SU-DHL-6 (cell line): ENCODE measurements at regions not wholly inside any gene's neighbourhood (a gene's known extent, or its start where the extent isn't known, plus 50 kb on each side); places are given as distances from the start of the nearest gene placed in this dataset.

Source experiments
- H2AFZ ChIP-seq: fragments of 200-600 bp; sonication (generic); 2 replicates; pipeline ENCODE4 v1.6.1; 2014; ENCODE audit warnings: low read depth, mild to moderate bottlenecking, moderate library complexity, mixed read lengths, antibody characterized with exemption, low read length; ENCODE audit not compliant: severe bottlenecking
- H3F3A ChIP-seq: fragments of 200-600 bp; shearing (Covaris generic); 2 replicates; pipeline ENCODE4 v1.6.0; 2016; ENCODE audit warnings: antibody characterized with exemption, mild to moderate bottlenecking; ENCODE audit not compliant: insufficient read depth
- H3K27ac ChIP-seq: fragments of 200-600 bp; sonication (generic); 2 replicates; pipeline ENCODE4 v1.5.1; 2016; ENCODE audit warnings: low read depth, mild to moderate bottlenecking, low read length, moderate library complexity, mixed read lengths
- H3K27me3 ChIP-seq: fragments of 200-600 bp; sonication (generic), shearing (Covaris generic); 2 replicates; pipeline ENCODE4 v1.6.0; 2014; ENCODE audit warnings: mild to moderate bottlenecking, low read length
- H3K36me3 ChIP-seq: fragments of 200-600 bp; sonication (generic); 2 replicates; pipeline ENCODE4 v1.6.1; 2014; ENCODE audit warnings: mild to moderate bottlenecking, low read length, mixed read lengths
- H3K4me2 ChIP-seq: fragments of 300-600, 200-600 bp; shearing (Covaris generic), sonication (generic); 2 replicates; pipeline ENCODE4 v1.6.0; 2014; ENCODE audit warnings: low read length, low read depth, mild to moderate bottlenecking; ENCODE audit not compliant: poor library complexity, severe bottlenecking
- H3K4me3 ChIP-seq: fragments of 200-600 bp; sonication (generic); 2 replicates; pipeline ENCODE4 v1.5.1; 2014; ENCODE audit warnings: antibody characterized with exemption, low read length, mild to moderate bottlenecking, mixed read lengths; ENCODE audit not compliant: insufficient read depth, poor library complexity, severe bottlenecking
- H3K79me2 ChIP-seq: fragments of 200-600 bp; sonication (generic); 2 replicates; pipeline ENCODE4 v1.6.1; 2014; ENCODE audit warnings: mild to moderate bottlenecking, low read length, moderate library complexity; ENCODE audit not compliant: insufficient read depth
- H3K9ac ChIP-seq: fragments of 200-600 bp; sonication (generic); 2 replicates; pipeline ENCODE4 v1.7.0; 2014; ENCODE audit warnings: mild to moderate bottlenecking, low read length
- H3K9me2 ChIP-seq: fragments of 200-600 bp; sonication (generic); replicated peaks from 2 replicates; pipeline ENCODE4 v1.6.1; 2014; ENCODE audit warnings: low read length; ENCODE audit not compliant: insufficient read depth
- H3K9me3 ChIP-seq: fragments of 200-600 bp; sonication (generic); 2 replicates; pipeline ENCODE4 v1.6.1; 2014; ENCODE audit warnings: low read length, mixed read lengths; ENCODE audit not compliant: insufficient read depth
- H4K20me1 ChIP-seq: fragments of 200-600 bp; sonication (generic); 2 replicates; pipeline ENCODE4 v1.6.1; 2014; ENCODE audit warnings: low read depth, mild to moderate bottlenecking, antibody characterized with exemption, low read length, moderate library complexity, mixed read lengths
- EZH2phosphoT487 ChIP-seq: fragments of 200-600 bp; sonication (generic), shearing (Covaris generic); conservative IDR thresholded peaks from 2 replicates; pipeline ENCODE4 v1.6.1; 2018; ENCODE audit warnings: mild to moderate bottlenecking, antibody characterized with exemption, low read length, moderate library complexity, mixed read lengths
- TF ChIP-seq, protein P1 (sequence below): fragments of 200-600 bp; sonication (generic); IDR thresholded peaks from one replicate; pipeline ENCODE4 v1.5.1; 2017; ENCODE audit warnings: antibody characterized with exemption, mild to moderate bottlenecking, low read length, moderate library complexity; ENCODE audit not compliant: insufficient read depth, poor library complexity, severe bottlenecking

DNA sequence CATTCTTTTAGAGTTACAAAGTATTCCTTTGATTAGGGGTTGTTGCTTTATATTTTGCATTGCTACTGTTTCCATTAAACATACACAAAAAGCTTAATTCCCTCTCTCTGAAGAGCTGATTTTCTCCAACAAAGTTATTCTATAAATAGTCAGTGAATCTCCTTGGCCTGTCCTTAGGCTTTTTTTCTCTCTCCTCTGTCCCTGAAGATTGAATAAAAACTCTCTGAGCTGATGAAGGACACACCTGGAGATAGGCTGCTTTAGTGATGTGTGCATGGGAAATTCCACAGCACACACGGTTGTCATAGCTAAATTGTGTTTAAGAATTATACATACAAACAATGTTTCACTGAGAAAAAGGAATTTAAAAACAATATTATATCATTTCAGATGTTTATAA lies 90.5 kb upstream of the TMEM106B start:
- Histone ChIP-seq H4K20me1 (no peaks in the 10 kb centered on the region), H3K27me3 (0 out of 2 replicates have a peak, but pooled peaks cover 3% of the 10 kb centered on the region), H3K79me2 (no peaks in the 10 kb centered on the region), H3K27ac (no peak overlapping the region), H3K9me3 (no peaks in the 10 kb centered on the region), H3K9ac (no peak overlapping the region), H3K9me2 (no peaks in the 10 kb centered on the region), H3K36me3 (no peaks in the 10 kb centered on the region), H3K4me2 (no peak overlapping the region), H3K4me3 (no peak overlapping the region), H3F3A (no peaks in the 10 kb centered on the region), H2AFZ (no peak overlapping the region)
- TF ChIP-seq EZH2phosphoT487, result no peak
- TF ChIP-seq, protein P1, sequence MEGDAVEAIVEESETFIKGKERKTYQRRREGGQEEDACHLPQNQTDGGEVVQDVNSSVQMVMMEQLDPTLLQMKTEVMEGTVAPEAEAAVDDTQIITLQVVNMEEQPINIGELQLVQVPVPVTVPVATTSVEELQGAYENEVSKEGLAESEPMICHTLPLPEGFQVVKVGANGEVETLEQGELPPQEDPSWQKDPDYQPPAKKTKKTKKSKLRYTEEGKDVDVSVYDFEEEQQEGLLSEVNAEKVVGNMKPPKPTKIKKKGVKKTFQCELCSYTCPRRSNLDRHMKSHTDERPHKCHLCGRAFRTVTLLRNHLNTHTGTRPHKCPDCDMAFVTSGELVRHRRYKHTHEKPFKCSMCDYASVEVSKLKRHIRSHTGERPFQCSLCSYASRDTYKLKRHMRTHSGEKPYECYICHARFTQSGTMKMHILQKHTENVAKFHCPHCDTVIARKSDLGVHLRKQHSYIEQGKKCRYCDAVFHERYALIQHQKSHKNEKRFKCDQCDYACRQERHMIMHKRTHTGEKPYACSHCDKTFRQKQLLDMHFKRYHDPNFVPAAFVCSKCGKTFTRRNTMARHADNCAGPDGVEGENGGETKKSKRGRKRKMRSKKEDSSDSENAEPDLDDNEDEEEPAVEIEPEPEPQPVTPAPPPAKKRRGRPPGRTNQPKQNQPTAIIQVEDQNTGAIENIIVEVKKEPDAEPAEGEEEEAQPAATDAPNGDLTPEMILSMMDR, result no peak

DNA sequence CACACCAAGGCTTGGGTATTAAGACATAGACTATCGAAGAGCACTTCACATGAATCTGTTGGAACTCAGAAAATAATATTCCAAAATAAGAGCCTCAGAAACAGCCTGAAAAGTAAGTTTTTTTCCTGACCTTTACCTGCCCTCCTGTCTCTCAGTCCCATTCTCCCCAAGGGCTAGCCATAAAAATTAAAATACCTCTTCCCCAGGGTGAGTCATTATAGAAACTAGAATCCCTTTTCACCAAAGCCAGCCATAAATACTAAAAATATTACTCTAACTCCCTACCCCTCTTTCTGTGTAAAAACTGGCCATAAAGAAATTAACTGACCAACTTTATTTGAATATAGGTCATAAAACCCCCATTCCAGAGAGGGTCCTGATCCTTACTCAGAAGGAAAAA lies 87.9 kb upstream of the TMEM106B start:
- no peaks in the 10 kb centered on the region for H3K36me3 ChIP-seq
- no peaks in the 10 kb centered on the region for H4K20me1 ChIP-seq

DNA sequence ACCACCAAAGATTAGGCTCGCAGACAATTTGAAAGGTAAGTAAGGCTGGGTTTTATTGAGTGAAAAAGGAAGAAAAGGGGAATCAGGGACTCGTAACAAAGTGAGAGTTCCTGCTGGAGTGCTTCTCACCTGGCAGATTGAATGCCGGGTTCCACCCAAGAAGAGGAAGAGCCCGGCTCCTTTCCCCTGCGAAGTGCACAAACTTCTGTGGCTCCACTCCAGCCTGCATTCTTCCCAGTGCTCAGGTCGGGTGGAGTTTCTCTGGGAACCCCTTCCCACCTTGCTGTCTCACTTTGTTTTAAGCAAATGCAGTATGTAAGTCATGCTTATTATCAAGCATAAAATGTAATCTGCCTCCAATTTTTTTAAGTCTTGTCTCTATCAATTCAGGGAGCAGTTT lies 87.1 kb upstream of the TMEM106B start:
- Histone ChIP-seq H3K4me2 (no peak overlapping the region), H3K4me3 (no peak overlapping the region), H3K9me3 (no peaks in the 10 kb centered on the region), H3K9ac (no peak overlapping the region), H3K79me2 (no peaks in the 10 kb centered on the region), H3F3A (no peaks in the 10 kb centered on the region), H2AFZ (no peak overlapping the region), H3K36me3 (no peaks in the 10 kb centered on the region), H3K9me2 (no peaks in the 10 kb centered on the region), H3K27ac (no peak overlapping the region), H4K20me1 (no peaks in the 10 kb centered on the region), H3K27me3 (no peaks in the 10 kb centered on the region)
- TF ChIP-seq EZH2phosphoT487, result no peak
- TF ChIP-seq, protein P1, result no peak

More for the DNA sequence above, 87.9 kb upstream of the TMEM106B start:
- Histone ChIP-seq H3K4me3 (no peak overlapping the region), H3K9me3 (no peaks in the 10 kb centered on the region), H3K79me2 (no peaks in the 10 kb centered on the region), H3K4me2 (no peak overlapping the region), H3K27ac (no peak overlapping the region), H3K9me2 (no peaks in the 10 kb centered on the region), H2AFZ (no peak overlapping the region), H3K9ac (no peak overlapping the region), H3K27me3 (no peaks in the 10 kb centered on the region), H3F3A (no peaks in the 10 kb centered on the region)
- no peak for TF ChIP-seq EZH2phosphoT487
- TF ChIP-seq, protein P1, result no peak

DNA sequence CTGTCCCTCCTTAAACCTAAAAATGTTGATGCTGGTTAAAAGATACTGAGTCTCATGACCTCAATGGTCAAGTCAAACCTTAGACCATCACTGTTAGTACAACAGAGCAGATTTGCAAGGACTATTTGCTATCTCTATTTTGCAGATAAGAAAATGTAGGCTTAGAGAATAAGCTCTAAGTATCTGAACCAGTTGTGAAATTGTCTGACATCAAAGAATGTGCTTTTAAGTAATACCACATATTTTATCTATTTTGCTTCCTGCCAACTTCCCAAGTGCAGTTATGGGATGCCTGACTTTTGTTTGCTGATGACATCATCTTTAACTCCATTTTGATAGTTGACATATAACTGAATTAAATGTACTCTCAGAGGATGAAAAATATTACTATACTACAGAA lies 83.6 kb upstream of the TMEM106B start:
- no peak overlapping the region for H3K27ac ChIP-seq
- no peak overlapping the region for H3K9ac ChIP-seq
- no peaks in the 10 kb centered on the region for H3F3A ChIP-seq
- H2AFZ ChIP-seq, result no peak overlapping the region
- H4K20me1 ChIP-seq, result no peaks in the 10 kb centered on the region
- H3K9me3 ChIP-seq, result no peaks in the 10 kb centered on the region
- H3K79me2 ChIP-seq, result no peaks in the 10 kb centered on the region
- H3K36me3 ChIP-seq, result no peaks in the 10 kb centered on the region
- no peaks in the 10 kb centered on the region for H3K27me3 ChIP-seq
- no peak overlapping the region for H3K4me3 ChIP-seq
- TF ChIP-seq EZH2phosphoT487, result no peak
- no peaks in the 10 kb centered on the region for H3K9me2 ChIP-seq
- H3K4me2 ChIP-seq, result no peak overlapping the region
